GM18867 (cell line): ENCODE measurements at regions not wholly inside any gene's neighbourhood (a gene's known extent, or its start where the extent isn't known, plus 50 kb on each side); places are given as distances from the start of the nearest gene placed in this dataset.

Experiments used
- ATAC-seq: cut with Tn5 transposase; IDR thresholded peaks from one replicate; pipeline ENCODE4 v1.9.1; 2021; ENCODE audit warnings: mild to moderate bottlenecking, moderate library complexity; ENCODE audit not compliant: unreplicated experiment

- no peak for ATAC-seq
These were observed 1054.7 kb downstream of the PDHA2 start for GRCh38 chr4:96894621-96895020.

DNA sequence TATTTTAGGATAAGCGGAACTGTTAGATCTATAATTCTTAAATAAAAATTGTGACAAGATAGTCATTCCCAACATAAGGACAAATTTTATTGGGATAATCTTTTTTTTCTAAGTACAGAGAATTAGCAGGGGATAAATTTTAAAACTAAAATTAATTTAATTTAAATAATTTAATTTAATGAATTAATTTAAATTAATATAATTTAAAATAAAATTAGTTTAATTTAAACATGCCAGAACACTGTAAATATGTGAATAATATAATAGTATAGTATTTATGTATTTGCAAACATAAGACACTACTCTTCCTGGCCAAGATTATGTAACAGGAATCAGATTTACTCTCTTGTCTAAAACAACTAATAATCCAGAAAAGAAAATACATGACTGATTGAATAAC is 1055.9 kb downstream of the PDHA2 start:
- no peak for ATAC-seq

- no peak for ATAC-seq
These were observed 1072.8 kb downstream of the PDHA2 start for GRCh38 chr4:96912716-96913115.

DNA sequence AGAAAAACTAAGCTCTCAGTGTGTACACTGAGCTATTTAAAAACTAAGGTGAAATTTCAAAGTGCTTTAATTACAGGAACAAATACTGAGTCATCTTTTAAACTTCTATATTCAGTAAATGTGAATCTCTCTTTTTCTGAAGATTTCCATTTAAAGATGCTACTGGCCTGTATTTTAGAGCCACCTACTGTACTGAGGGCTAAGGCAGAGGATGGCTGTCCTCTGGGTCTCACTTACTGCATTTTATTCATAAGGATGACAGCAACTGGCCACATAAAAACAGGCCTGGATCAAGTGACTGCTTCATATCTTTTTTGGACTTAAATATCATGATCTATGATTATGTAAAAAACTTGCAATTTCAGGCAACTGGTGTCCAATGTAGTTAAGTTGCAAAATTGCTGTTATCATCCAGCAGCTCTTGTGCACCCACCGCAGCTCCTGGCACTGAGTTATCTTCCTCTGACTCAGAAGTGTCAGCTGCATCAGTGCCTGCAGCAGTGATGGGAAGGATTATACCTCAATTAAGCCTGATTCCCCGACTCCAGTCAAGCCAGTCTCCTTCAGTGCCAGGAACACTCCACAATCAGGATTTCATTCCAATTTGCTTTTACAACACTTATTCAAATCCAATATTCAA is 1073.7 kb downstream of the PDHA2 start:
- no peak for ATAC-seq

DNA sequence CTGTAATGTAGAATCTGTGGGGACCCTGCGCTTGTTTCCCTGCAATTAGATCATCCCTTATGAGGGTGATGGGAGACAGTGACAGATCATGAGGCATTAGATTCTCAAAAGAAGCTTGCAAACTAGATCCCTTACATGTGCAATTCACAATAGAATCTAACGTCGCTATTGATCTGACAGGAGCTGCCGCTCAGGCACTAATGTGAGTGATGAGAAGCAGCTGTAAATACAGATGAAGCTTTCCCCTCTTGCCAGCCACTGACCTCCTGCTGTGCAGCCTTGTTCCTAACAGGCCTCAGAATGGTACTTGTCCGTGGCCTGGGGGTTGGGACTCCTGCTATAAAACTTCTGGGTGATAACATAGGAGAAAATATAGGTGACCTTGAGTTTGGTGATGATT is 1076.8 kb downstream of the PDHA2 start:
- no peak for ATAC-seq

GRCh38 chr4:96936886-96937285 is 1097.0 kb downstream of the PDHA2 start:
- no peak for ATAC-seq

DNA sequence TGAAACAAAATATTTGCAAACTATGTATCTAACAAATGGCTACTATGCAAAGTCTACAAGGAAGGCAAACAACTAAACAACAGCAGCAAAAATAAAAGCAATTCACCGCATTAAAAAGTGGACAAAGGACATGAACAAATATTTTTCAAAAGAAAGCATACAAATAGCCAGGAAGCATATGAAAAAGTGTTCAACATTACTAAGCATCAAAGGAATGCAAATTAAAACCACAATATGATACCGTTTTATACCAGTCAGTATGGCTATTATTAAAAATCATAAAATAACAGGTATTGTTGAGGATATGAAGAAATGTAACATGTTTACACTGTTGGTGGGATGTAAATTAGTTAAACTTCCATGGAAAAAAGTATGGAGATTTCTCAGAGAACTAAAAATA is 1106.7 kb downstream of the PDHA2 start:
- ATAC-seq, result no peak

GRCh38 chr4:96952610-96953009 is 1112.7 kb downstream of the PDHA2 start:
- no peak for ATAC-seq

GRCh38 chr4:96955226-96955625 is 1115.3 kb downstream of the PDHA2 start:
- no peak for ATAC-seq

DNA sequence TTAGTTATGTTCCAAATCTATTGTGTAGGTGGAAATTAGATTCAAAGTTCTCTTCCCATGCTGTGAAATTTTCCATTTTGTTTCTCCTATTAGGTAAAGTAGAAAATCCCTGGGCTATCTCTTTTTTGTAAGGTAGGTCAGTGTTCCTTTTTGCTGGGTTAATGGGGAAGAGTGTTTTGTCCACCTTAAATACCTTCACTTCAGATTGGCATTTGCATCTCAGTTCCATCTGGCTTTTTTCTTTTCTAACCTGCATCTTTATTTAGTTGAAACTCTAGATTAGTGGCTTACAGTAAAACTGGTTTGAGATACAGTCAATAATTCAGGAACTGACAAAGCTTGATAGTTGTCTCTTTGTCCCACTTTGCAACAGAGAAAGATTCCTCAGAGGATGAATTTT is 1115.8 kb downstream of the PDHA2 start:
- ATAC-seq, result no peak

DNA sequence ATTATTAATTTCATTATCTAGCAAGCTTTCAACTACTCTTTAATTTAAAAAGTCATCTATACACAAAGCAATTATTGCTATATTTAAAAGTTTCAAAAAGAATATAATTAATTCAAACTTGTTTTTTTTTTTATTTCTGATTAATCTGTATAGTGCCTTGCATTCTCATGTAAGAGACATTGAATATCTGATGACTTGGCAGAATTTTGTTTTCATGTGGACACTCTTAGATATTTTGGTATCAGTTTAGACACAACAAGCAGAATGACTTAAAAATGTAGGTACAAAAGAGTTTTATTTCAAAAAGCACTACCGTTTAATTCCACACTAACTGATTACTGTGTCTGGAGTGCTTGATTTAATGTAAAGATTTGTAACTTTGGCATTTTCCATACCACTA is 1129.6 kb downstream of the PDHA2 start:
- ATAC-seq, result no peak

DNA sequence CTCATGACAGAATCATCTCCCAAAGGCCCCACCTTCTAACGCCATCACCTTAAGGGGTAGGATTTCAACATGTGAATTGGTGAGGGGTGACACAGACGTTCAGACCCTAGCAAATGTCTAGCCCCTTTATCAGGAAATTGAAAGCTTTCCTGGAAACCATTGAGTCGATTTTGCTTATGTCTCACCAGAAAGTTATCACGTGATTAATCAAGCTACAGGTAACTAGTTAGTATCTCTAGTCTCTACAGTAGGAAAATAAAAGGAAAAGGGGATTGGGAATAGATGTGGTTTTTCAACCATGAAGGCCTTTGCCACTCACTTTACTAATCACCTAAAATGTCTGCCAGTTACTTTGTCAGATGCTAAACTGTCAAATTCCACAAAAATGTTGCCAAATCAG is 1133.0 kb downstream of the PDHA2 start:
- ATAC-seq, result no peak

- ATAC-seq, result no peak
These were observed 1134.4 kb downstream of the PDHA2 start for GRCh38 chr4:96974295-96974694.

DNA sequence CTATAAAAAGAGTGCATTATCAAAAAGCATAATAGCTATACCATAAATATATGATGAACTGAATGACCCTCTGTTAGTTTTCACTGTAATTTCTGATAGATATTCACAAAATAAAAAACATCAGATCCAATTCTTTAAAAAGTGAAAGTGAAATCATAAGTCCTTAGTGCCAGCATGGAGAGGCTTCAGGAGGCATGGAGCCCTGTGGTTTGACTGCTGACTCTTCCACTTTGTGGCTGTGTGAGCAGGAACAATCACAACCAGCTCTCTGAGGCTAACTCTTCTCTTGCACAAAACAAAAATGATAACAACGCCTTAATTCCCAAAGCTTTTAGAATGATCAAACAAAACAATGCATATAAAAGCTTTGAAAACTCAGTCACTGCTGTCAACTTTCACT is 1143.9 kb downstream of the PDHA2 start:
- ATAC-seq, result no peak

GRCh38 chr4:96986816-96987215 is 1146.9 kb downstream of the PDHA2 start:
- no peak for ATAC-seq

- ATAC-seq, result no peak
These were observed 1151.2 kb downstream of the PDHA2 start for GRCh38 chr4:96991083-96991482.

DNA sequence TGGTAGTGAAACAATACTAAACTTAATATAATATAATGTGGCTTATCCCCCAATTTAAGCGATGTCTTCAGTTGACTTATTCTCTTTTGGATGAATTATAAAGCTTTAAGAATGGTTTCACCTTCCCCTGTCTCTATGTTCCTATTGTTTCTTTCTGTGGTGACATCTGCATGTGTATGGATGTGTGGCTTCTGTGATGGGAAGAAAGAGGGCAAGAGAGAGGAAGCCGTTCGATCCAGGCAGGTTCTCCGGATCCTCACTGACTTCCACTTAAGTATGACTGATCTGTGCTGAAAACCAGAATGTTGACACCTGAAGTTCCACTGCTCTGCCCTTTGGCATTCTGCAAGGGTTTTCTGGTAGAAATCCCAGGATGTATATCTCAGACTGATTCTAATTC is 1150.8 kb downstream of the STPG2 start:
- ATAC-seq, result no peak

DNA sequence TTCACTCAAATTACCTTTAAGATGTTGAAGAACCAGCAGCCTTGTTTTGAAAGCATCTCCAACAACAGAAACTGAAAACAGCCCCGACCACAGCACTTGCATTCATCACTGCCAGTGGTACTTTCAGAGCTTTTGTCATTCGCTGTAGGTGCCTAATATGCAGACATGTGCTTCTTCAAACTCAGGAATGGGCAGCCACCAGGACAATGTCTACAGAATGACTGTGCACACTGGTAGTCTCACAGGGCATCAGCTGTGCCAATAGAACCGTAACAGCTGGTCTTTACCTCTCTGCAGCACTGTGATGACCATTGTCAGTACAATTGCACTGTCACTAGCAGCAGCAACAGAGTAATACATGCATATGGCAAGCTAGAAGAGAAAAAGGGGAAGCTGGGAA is 1149.7 kb downstream of the STPG2 start:
- peak; percentile 81 for ATAC-seq

DNA sequence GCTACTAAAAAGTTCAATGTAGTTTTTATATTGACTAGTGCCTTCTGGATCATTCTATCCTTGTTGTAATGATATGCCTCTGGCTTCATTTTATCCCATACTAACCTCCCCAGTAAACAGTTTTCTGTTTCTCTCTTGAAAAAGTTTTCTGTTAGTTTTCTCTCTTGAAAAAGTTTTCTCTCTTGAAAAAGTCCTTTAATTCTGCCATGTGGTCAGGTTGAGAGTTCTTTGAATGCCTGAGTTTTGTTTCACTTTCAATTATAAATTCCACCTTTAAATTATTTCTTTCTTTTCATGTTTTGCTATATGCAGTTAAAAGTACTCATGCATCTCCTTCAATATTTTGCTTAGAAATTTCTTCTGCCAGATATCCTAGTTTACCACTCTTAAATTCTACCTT is 1139.6 kb downstream of the STPG2 start:
- ATAC-seq, result no peak

GRCh38 chr4:97013309-97013708 is 1130.0 kb downstream of the STPG2 start:
- ATAC-seq, result no peak

GRCh38 chr4:97013711-97014110 is 1129.6 kb downstream of the STPG2 start:
- no peak for ATAC-seq

- no peak for ATAC-seq
These were observed 1128.0 kb downstream of the STPG2 start for GRCh38 chr4:97015301-97015700.

DNA sequence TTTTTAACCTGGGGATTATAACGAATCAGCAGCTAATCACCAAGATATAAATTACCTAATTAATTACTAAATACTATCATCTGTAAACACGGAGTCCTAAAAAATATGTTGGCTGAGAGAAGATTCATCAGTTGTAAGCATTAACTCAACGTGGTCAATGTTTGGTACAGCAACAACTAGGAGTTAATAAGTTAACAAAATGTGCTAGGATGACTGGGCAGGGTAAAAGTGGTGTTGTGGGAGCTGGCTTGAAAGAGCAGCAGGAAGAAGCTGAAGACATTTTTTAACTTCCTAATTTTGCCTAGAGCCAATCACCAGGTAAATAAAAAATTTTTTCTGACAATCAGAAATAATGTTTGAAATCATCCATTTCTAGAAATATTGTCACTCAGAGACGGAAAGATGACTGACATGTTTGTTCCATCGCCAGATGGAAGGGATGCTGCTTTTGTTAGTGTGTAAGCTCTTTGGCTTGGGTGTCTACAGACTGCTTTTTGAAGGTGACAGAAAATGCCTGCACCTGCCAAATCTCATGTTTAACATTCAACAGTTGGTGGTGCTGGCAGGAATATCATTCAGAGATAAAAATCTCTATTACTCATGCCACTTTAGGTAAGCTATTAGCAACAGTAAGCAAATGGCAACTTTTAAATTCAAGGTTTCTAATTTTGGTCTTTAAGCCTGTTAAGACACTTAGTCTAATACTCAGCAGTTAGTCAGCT is 1126.9 kb downstream of the STPG2 start:
- ATAC-seq, result no peak
